Stimulated activated naive B cell treated with anti-CD40 and anti-IgM and Interleukin-4, amounts not matched to agents 10 μg/mL and 1 μg/mL and 100 μg/mL, for 72 hours (primary cell): ENCODE measurements at regions not wholly inside any gene's neighbourhood (a gene's known extent, or its start where the extent isn't known, plus 50 kb on each side); places are given as distances from the start of the nearest gene placed in this dataset.
A peak's percentile ranks its signal among the peaks of the same experiment; 100 is the strongest.

Experiments used
- ATAC-seq, 2 donors: fragments of 150-1000 bp; cut with Tn5 transposase; replicated peaks; 2 replicates each; pipeline ENCODE4 v1.10.0; 2021; ENCODE audit warnings: moderate library complexity in 1 of 2
- DNase-seq: peaks from one replicate; pipeline ENCODE4 v3.0.0; 2021
- H3K27ac Mint-ChIP-seq: one replicate; pipeline ENCODE4 v1.8.0; 2022; ENCODE audit warnings: mild to moderate bottlenecking, mixed read lengths
- H3K27me3 Mint-ChIP-seq, 2 donors: one replicate each; pipeline ENCODE4 v1.8.0; 2022; ENCODE audit warnings: mixed read lengths in 2 of 2
- H3K36me3 Mint-ChIP-seq, 2 donors: one replicate each; pipeline ENCODE4 v1.8.0; 2022; ENCODE audit warnings: mixed read lengths in 2 of 2, mild to moderate bottlenecking in 1 of 2
- H3K4me1 Mint-ChIP-seq, 2 donors: one replicate each; pipeline ENCODE4 v1.8.0; 2022; ENCODE audit warnings: mixed read lengths in 2 of 2, mild to moderate bottlenecking in 1 of 2
- H3K4me3 Mint-ChIP-seq, 2 donors: one replicate each; pipeline ENCODE4 v1.8.0; 2022; ENCODE audit warnings: mild to moderate bottlenecking in 2 of 2, mixed read lengths in 2 of 2, moderate library complexity in 1 of 2
- H3K9me3 Mint-ChIP-seq, 2 donors: one replicate each; pipeline ENCODE4 v1.8.0; 2022; ENCODE audit warnings: mixed read lengths in 2 of 2, mild to moderate bottlenecking in 1 of 2

DNA sequence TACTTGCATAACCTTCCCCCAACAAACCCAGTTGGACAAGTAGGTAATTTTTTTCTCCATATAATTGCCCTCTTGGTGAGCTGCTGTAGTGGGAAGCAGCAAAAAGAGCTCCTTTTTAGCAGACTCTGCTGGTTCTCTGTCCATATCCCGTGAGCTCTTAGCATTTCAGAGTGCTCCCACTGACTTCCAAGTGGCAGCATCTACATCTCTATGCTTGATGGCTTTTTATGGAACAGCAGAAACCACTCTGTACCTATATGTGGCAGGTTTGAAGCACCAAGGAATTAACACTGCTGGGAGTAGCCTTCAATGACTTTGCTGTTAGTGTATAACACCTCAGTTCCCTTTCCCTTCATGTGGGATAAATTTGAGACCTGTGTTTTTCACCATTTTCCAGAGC is 168.4 kb upstream of the NHS start:
- peaks cover 0 to 6% of the 10 kb centered on the region in 2 donors for H3K4me1 Mint-ChIP-seq
- no peaks in the 10 kb centered on the region for H3K36me3 Mint-ChIP-seq
- peaks cover 0 to 4% of the 10 kb centered on the region in 2 donors for H3K9me3 Mint-ChIP-seq
- no peak overlapping the region for H3K27ac Mint-ChIP-seq
- no peak for DNase-seq
- H3K27me3 Mint-ChIP-seq: peaks cover 0 to 6% of the 10 kb centered on the region in 2 donors
- H3K4me3 Mint-ChIP-seq: no peak overlapping the region
- ATAC-seq: no peak

DNA sequence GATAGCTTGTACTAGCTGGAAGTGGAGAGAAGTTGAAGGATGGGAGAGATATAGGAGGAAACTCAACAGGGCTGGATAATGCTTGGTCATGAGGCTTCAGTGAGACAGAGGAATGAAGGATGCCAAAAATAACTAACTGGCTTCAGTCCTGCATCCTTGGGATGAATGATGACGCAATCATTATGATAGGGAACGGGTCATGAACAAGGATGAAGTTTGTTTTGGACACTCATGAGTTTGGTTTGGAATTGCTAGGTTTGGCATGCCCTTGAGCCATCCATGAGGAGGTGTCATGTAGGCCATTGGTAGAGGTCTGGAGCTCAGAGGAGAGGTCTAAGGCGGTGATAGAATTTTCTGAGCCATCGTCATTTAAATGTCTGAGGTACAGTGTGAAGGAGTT is 160.0 kb upstream of the NHS start:
- ATAC-seq (no peak), DNase-seq (no peak)
- peaks cover 3 to 6% of the 10 kb centered on the region in 2 donors for H3K9me3 Mint-ChIP-seq
- no peaks in the 10 kb centered on the region for H3K4me1 Mint-ChIP-seq
- peaks cover 7 to 9% of the 10 kb centered on the region in 2 donors for H3K27me3 Mint-ChIP-seq
- H3K27ac Mint-ChIP-seq: no peak overlapping the region
- no peak overlapping the region for H3K4me3 Mint-ChIP-seq
- H3K36me3 Mint-ChIP-seq: no peaks in the 10 kb centered on the region

DNA sequence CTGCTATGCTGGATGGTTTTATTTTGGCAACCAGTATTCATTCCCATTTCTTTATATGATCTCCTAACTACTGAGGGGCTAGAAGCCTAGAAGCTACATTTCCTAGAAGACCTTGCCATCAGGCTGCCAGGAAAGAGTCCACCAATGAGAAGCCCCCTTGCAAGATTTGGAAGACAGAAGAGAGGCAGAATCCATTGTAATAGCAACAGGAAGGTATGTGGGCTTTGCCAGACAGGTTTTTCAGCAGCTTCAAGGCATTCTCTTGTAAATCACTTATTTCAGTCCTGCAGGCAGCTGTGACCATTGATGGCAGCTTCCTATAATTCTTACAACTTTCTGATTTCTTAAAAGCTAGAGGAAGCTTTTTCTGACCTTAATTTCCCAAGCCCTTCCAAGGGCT is 148.3 kb upstream of the NHS start:
- Mint-ChIP-seq H3K36me3 (no peaks in the 10 kb centered on the region), H3K4me1 (no peaks in the 10 kb centered on the region), H3K27me3 (no peaks in the 10 kb centered on the region), H3K27ac (no peak overlapping the region), H3K4me3 (no peak overlapping the region), H3K9me3 (peaks cover 0 to 6% of the 10 kb centered on the region in 2 donors)
- no peak for DNase-seq
- no peak for ATAC-seq

DNA sequence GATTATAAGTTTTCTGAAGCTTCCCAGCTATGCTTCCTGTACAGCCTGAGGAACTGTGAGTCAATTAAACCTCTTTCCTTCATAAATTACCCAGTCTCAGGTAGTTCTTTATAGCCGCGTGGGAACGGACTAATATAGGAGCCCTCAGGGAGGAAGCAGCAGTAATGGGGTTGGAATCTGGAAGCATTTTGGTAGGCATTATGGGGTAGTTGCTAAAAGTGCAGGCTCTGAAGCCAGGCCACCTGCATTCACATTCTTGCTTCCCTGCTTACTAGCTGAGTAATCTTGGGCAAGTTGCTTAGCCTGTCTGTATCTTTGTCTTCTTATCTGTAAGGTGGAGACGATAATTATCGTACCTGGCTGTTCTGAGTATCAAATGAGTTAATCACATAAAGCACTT is 137.9 kb upstream of the NHS start:
- ATAC-seq (no peak), DNase-seq (no peak)
- no peaks in the 10 kb centered on the region for H3K4me1 Mint-ChIP-seq
- no peak overlapping the region for H3K4me3 Mint-ChIP-seq
- H3K27me3 Mint-ChIP-seq: no peaks in the 10 kb centered on the region
- H3K27ac Mint-ChIP-seq: no peak overlapping the region
- H3K36me3 Mint-ChIP-seq: no peaks in the 10 kb centered on the region
- no peaks in the 10 kb centered on the region for H3K9me3 Mint-ChIP-seq

DNA sequence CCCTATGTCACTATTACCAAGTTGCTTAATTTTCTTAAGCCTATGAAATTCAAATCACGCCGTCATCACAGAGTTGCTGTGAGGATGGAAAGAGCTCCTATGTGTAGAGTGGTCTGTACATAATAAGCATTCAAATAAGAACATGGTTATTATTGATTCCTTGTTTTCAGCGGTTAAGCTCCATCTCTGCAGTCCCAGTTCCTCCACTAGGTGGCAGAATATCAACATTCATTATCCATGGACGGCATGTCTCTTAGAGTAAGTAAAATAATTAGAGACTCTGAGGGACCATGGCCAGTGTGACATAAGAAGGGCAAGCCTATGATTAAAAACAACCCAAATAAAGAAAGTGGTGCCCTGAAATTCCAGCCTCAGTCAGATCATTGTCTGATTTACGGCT is 132.5 kb upstream of the NHS start:
- Mint-ChIP-seq H3K4me1 (no peaks in the 10 kb centered on the region), H3K27me3 (peaks cover 5 to 6% of the 10 kb centered on the region in 2 donors), H3K9me3 (no peaks in the 10 kb centered on the region), H3K27ac (no peak overlapping the region), H3K4me3 (no peak overlapping the region), H3K36me3 (no peaks in the 10 kb centered on the region)
- ATAC-seq (peak in 1 of 2 donors; percentile 64), DNase-seq (peak; percentile 4)

DNA sequence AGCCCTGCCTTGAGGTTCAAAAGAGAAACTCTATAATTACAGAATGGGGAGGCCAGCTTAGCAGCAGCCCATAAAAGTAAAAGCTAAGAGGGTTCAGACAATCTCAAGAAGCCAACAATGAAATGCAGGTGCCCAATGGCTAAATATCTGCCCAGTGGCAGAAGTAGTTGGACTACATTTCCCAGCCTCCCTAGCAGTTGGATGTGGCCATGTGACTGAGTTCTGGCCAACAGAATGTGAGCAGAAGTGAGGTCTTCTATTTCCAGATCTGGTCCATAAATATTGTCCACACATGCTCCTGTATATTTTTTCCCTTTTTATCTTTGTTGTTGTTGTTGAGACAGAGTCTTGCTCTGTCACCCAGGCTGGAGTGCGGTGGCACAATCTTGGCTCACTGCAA is 127.9 kb upstream of the NHS start:
- ATAC-seq (no peak), DNase-seq (no peak)
- Mint-ChIP-seq H3K9me3 (no peaks in the 10 kb centered on the region), H3K4me1 (no peaks in the 10 kb centered on the region), H3K36me3 (no peaks in the 10 kb centered on the region), H3K27ac (no peak overlapping the region), H3K27me3 (peaks cover 5 to 6% of the 10 kb centered on the region in 2 donors), H3K4me3 (no peak overlapping the region)

DNA sequence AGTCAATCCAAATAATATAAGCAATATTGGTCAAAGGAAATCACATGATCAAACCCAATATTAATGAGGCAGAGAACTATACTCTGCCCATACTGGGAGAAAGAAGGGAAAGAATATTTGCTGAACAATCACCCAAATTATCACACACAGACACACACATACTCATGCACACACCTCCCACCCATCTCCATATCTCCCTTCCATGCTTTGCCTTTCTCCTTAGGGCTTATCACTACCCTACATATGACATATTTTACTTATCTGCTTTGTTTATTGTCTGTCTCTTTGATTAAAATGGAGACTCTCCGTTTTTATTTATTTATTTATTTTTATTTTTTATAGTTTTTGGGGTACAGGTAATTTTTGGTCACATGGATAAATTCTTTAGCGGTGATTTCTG is 112.9 kb upstream of the NHS start:
- H3K27ac Mint-ChIP-seq: no peak overlapping the region
- H3K4me3 Mint-ChIP-seq: no peak overlapping the region
- peaks cover 13 to 20% of the 10 kb centered on the region in 2 donors for H3K9me3 Mint-ChIP-seq
- H3K4me1 Mint-ChIP-seq: no peaks in the 10 kb centered on the region
- no peak for ATAC-seq
- DNase-seq: no peak
- peaks cover 0 to 2% of the 10 kb centered on the region in 2 donors for H3K36me3 Mint-ChIP-seq
- no peaks in the 10 kb centered on the region for H3K27me3 Mint-ChIP-seq

DNA sequence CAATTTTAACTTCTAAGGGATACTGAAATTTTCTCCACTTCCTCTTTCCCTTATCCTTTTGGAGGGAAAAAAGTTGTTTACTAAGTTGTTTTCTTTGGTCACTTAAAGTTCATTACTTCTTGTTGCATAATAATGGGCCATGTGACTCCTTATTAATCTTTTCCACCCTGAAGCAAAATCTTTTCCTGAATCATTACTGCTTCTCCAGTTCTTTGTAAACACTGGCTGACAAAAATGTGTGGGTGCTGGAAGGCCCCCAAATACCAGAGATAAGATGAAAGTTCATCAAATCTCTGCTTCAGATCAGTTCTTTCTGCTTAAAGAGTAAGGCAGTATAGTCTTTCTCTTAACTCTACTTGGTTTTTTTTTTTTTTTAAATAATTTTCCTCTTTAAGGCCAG is 108.9 kb upstream of the NHS start:
- Mint-ChIP-seq H3K9me3 (peaks cover 13 to 20% of the 10 kb centered on the region in 2 donors), H3K4me3 (no peak overlapping the region), H3K27me3 (no peaks in the 10 kb centered on the region), H3K36me3 (peaks cover 0 to 2% of the 10 kb centered on the region in 2 donors), H3K4me1 (peaks cover 0 to 1% of the 10 kb centered on the region in 2 donors), H3K27ac (no peak overlapping the region)
- ATAC-seq: no peak
- no peak for DNase-seq

DNA sequence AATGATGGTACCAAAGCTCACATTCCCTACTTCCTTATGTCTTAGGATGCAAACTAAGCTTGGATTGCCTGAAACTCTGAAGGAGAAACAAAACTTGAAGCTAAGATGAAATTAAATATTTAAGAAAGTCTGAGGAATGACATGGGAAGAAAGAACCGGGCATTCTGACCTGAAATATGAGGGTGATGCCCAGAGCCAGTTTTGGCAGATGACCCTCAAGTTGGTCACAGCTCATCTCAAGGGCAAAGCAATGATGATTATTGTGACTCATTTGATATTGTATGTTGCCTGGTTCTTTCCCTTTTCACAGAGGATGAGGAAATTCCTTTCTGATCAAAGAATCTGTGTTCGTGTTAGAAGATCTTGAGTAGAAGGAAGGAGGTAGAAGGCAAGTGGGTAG is 96.0 kb upstream of the NHS start:
- ATAC-seq: no peak
- H3K4me3 Mint-ChIP-seq: no peak overlapping the region
- H3K27ac Mint-ChIP-seq: no peak overlapping the region
- H3K9me3 Mint-ChIP-seq: peaks cover 2 to 4% of the 10 kb centered on the region in 2 donors
- no peaks in the 10 kb centered on the region for H3K36me3 Mint-ChIP-seq
- DNase-seq: no peak
- H3K27me3 Mint-ChIP-seq: peaks cover 3 to 4% of the 10 kb centered on the region in 2 donors
- no peaks in the 10 kb centered on the region for H3K4me1 Mint-ChIP-seq

DNA sequence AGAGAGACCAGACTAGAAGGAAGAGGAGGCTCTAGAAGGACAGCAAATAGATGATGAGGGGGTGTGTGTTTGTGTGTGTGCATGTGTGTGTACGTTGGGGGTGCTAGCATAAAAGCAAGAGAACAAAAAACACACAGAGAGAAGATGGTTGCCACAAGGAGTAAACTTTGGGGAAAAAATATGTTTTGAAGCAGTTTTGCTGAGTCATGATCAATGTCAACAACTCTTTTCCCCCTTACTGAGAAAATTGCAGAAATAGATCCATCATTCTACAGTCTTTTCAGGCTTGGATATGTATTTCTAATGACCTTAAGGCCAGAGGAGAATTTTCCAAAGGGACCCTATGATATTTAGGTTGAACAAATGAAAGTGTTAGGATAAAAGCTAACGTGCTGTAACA is 89.0 kb upstream of the NHS start:
- Mint-ChIP-seq H3K36me3 (no peaks in the 10 kb centered on the region), H3K27ac (no peak overlapping the region), H3K4me1 (no peaks in the 10 kb centered on the region), H3K27me3 (no peaks in the 10 kb centered on the region), H3K4me3 (no peak overlapping the region), H3K9me3 (peaks cover 2 to 4% of the 10 kb centered on the region in 2 donors)
- no peak for DNase-seq
- ATAC-seq: no peak

DNA sequence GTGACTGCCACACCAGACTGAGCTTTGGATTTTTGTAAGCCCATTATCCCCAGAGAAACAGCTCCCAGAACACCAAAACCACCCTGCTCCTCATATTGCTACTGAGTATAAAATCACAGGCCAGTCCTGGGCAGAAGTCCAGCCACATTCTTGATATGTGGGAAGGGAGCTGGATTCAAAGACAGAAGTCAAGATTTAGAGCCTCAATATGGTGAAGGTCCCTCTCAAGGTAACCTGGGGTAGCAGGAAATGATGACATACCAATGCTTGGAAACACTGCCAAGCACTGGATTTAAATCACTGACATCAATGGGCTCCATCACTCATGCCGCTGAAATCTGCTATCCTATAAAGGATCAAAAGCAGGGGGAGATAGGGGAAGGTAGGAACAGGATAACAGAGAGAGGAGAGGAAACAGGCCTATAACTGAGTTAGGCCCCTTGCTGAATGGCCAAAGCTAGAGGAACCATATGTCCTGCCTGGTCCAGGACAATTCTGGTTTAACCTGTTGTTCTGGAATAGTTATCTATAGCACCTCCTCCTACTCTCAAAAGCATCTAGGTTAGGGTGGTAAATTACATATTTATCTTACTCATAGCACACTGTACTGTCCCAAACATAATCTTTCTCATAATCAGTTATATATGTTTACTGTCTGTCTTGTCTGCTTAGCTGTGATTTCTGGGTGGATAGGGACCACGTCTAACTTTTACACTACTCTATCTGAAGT is 83.7 kb upstream of the NHS start:
- no peak for ATAC-seq
- Mint-ChIP-seq H3K27ac (no peak overlapping the region), H3K36me3 (no peaks in the 10 kb centered on the region), H3K4me1 (no peaks in the 10 kb centered on the region), H3K9me3 (peaks cover 0 to 2% of the 10 kb centered on the region in 2 donors), H3K4me3 (no peak overlapping the region), H3K27me3 (peaks cover 0 to 8% of the 10 kb centered on the region in 2 donors)
- DNase-seq: no peak

DNA sequence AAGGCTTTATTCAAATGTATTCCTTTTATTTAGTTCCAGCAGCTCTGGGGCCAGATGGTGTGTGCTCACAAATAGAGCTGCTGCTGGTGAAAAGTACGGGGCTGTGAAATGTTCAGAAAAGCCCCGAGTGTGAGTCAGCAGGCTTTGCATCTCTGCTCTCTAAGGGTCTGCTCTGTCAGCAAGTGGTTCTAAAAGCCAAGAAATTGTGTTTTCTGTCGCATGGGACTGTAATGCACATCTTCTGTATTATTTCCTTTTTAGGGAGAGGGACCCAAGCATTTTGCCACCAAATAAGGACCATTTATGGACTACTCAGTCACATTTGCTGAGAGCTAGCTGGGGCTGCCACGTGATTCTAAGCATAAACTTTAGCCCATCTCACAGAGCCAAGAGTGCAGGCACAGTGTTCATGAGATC is 82.9 kb upstream of the NHS start:
- ATAC-seq (no peak), DNase-seq (no peak)
- H3K9me3 Mint-ChIP-seq: peaks cover 0 to 2% of the 10 kb centered on the region in 2 donors
- H3K4me1 Mint-ChIP-seq: no peaks in the 10 kb centered on the region
- H3K27me3 Mint-ChIP-seq: peaks cover 0 to 8% of the 10 kb centered on the region in 2 donors
- H3K27ac Mint-ChIP-seq: no peak overlapping the region
- H3K4me3 Mint-ChIP-seq: no peak overlapping the region
- no peaks in the 10 kb centered on the region for H3K36me3 Mint-ChIP-seq

DNA sequence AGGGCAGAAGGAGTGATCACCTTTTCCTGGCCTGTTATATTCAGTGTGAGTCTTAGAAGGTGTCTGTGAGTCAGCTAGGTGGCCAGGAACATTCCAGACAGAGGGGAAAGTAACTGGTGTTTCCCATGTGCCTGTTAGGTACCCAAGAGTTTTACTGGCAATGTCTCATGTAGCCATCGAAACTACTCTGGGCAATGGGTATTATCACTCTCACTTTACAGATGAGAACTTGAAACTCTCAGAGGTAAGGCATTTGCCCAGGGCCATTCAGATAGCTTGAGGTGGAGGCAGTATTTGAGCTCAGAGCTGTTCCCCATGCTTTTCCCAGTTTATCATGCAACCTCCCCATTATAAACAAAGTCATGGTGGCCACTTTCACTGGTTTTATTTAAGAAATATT is 80.4 kb upstream of the NHS start:
- DNase-seq (no peak), ATAC-seq (no peak)
- Mint-ChIP-seq H3K27ac (no peak overlapping the region), H3K36me3 (no peaks in the 10 kb centered on the region), H3K9me3 (peaks cover 0 to 2% of the 10 kb centered on the region in 2 donors), H3K4me3 (no peak overlapping the region), H3K4me1 (no peaks in the 10 kb centered on the region), H3K27me3 (peaks cover 0 to 8% of the 10 kb centered on the region in 2 donors)

DNA sequence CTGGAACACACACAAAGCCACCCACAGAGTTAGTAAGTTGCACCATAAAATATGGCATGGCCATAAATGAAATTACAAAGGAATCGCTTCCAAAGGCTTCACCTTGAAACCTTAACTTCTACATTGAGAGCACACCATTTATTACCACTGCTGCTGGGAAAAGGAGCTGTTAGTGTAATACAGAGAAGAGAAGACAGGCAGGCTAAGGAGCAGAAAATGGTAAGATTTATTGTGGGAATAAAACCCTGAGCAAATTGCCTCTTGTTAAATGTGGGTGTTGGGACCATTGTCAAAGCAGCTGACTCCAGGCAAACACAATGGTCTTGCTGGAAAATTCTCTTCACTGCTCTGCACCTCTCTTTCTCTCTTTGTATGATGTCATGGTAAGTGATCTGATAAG is 79.2 kb upstream of the NHS start:
- Mint-ChIP-seq H3K9me3 (no peaks in the 10 kb centered on the region), H3K27ac (no peak overlapping the region), H3K4me3 (no peak overlapping the region), H3K36me3 (no peaks in the 10 kb centered on the region), H3K4me1 (no peaks in the 10 kb centered on the region), H3K27me3 (peaks cover 0 to 8% of the 10 kb centered on the region in 2 donors)
- ATAC-seq: no peak
- no peak for DNase-seq

DNA sequence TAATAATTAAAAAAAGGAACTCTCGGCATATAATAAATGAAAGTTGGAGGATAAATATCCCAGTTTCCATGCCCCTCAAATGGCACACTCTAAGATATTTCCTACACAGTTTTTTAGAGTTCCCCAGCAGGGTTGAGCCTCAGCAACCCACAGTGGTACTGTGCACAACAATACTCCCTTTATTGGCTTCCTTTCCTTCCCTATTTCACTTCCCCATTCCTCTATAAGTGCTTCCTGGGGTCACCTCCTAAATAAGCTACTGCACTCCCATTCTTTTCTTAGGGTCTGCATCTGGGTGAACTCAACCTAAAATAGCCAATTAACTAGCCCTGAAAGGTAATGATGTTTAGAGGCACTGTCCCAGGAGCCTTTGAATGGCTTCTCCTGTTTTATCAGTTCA is 76.4 kb upstream of the NHS start:
- ATAC-seq (no peak), DNase-seq (no peak)
- H3K9me3 Mint-ChIP-seq: peaks cover 2 to 5% of the 10 kb centered on the region in 2 donors
- H3K36me3 Mint-ChIP-seq: no peaks in the 10 kb centered on the region
- H3K27ac Mint-ChIP-seq: no peak overlapping the region
- peaks cover 0 to 4% of the 10 kb centered on the region in 2 donors for H3K27me3 Mint-ChIP-seq
- H3K4me3 Mint-ChIP-seq: no peak overlapping the region
- no peaks in the 10 kb centered on the region for H3K4me1 Mint-ChIP-seq
